ENCODE measurements at regions not wholly inside any gene's neighbourhood (a gene's known extent, or its start where the extent isn't known, plus 50 kb on each side); places are given as distances from the start of the nearest gene placed in this dataset.
"Not testable (repeated sequence)": the region's sequence is repeated elsewhere in the genome, so short reads cannot be mapped to it uniquely, and the experiment has no call there.

GRCh38 chr10:35848412-35848811 lies 206.3 kb upstream of the FZD8 start:
- no peak for DNase-seq (ENCODE audit: low read depth in 4 of 4, low spot score in 3 of 4)

- DNase-seq (ENCODE audit: low read depth in 4 of 4, low spot score in 3 of 4), result no peak
These were observed 202.6 kb upstream of the FZD8 start for GRCh38 chr10:35844686-35845085.

GRCh38 chr10:35843524-35844181 lies 201.6 kb upstream of the FZD8 start:
- DNase-seq (ENCODE audit: low read depth in 4 of 4, low spot score in 3 of 4), result no peak

DNA sequence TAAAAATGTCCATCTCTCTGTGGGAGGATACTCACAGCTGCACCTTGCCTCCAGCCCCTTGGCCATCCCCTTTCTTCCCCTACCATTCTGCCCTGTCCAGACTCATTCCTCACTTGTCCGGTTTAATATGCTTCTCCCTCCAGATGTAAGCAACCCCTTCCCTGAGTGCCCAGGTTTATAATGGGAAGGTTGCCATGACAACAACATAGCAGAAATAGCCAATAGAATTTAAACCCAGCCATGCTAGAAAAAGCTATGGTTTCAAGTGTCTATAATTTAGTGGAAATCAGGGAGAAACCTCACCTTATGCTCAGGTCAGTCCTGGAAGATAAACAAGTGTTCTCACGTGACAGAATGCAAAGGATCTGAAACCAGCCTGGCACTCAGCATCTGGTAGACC lies 196.0 kb upstream of the FZD8 start:
- DNase-seq (ENCODE audit: low read depth in 4 of 4, low spot score in 3 of 4), result no peak

- DNase-seq (ENCODE audit: low read depth in 4 of 4, low spot score in 3 of 4), result no peak
These were observed 193.4 kb upstream of the FZD8 start for GRCh38 chr10:35835545-35835944.

DNA sequence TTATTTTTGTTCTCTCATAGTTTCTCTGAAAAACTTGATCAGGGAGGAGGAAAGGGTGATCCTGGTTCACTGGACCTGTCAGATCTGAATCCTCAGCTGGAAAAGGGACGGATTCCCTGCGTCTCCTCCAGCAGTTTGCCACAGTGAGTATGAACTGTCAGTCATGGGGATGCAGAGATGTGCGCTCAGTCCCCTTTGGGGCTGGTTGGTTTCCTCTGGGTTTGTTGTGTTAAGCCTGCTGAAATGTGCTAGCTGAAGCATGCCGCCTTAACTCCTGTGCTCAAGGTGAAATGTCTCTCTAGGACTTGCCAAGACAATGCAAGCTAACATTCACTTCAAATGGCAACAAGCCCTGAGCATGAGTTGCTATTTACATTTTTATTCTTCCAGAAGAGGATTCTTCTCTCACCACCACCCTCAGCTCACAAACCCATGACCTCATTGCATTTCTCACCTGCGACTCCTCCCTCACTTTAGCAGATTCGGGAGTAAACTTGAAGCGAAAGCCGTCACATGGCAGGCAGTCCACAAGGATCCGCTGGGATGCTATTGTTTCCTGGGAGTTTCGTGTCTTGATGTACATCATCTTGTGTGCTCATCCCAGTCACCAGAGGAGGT lies 192.9 kb upstream of the FZD8 start:
- DNase-seq (ENCODE audit: low read depth in 4 of 4, low spot score in 3 of 4), result no peak

DNA sequence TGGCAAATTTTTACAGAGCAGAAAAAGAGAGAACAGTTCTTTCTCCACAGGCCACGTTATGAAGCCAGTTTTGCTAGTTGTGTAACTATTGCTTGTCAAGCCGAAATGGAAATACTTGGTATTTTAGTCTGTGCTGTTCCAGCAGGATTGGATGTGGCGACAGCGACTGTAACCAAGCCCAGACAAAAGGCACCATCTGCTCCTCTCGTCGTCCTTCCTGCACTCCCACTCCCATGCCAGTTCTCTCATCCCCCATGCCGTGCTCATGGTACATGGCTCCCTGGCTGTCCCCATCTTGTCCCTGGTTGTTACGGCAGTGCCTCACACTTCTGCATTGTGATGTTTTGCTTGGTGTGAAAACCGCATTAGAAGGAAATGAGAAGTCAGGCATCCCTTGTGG lies 185.7 kb upstream of the FZD8 start:
- DNase-seq (ENCODE audit: low read depth in 4 of 4, low spot score in 3 of 4), result no peak

- DNase-seq (ENCODE audit: low read depth in 4 of 4, low spot score in 3 of 4), result no peak
These were observed 182.6 kb upstream of the FZD8 start for GRCh38 chr10:35824704-35825103.

DNA sequence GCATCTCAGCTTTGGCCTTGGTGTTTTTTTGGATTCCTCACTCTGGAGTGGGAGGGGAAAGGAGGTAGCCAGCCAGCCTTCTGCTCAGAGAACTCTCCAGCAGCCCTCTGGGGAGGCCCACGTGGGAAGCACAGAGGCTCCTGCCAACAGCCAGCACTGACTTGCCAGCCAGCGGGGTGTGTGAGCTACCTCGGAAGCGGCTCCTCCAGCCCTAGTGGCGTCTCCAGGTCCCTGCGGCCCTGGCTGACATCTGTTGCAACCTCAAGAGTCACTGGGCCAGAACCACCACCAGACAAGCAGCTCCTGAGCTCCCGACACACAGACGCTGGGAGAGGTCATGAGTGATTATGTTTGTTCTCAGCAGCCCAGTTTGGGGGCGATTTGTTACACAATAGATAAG lies 180.2 kb upstream of the FZD8 start:
- DNase-seq (ENCODE audit: low read depth in 4 of 4, low spot score in 3 of 4), result no peak

GRCh38 chr10:35821339-35821911 lies 179.3 kb upstream of the FZD8 start:
- DNase-seq (ENCODE audit: low read depth in 4 of 4, low spot score in 3 of 4), result peak in 1 of 4 donors; percentile 48

- no peak for DNase-seq (ENCODE audit: low read depth in 4 of 4, low spot score in 3 of 4)
These were observed 177.6 kb upstream of the FZD8 start for GRCh38 chr10:35819736-35820135.

DNA sequence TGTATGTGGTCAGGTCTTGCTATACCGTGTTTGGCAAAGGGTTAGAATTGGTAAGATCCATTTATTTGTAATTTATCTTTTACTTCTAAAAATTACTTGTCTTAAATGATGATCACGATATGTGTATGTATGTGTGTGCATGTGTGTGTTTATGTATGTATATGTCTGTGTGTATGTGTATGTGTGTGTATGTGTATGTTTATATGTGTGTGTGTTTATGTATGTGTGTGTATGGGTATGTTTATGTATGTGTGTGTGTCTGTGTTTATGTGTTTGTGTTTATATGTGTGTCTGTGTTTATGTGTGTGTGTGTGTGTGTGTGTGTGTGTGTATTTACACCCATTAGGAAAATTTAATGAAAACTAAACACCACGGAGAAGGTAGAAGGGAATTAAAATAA lies 176.9 kb upstream of the FZD8 start:
- DNase-seq (ENCODE audit: low read depth in 4 of 4, low spot score in 3 of 4), result no peak

GRCh38 chr10:35817109-35817508 lies 175.0 kb upstream of the FZD8 start:
- not testable (repeated sequence) for DNase-seq (ENCODE audit: low read depth in 4 of 4, low spot score in 3 of 4)

DNA sequence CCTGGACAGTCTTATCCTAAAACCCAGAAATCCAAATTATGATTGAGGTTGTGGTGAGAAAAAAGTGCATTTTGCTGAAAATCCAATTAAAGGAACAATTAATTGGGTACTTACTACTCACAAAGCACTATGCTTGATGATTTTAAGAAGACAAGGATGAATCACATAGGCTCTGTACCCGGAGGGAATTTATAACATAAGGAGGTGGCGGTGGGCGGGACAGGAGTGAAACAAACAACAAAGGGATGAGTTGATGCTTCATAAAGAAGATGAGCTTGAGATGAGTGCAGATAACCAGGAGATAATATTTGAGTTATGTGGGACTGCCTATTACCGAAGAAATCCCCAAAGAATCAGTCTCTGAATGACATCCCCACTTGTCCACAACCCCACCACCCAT lies 171.1 kb upstream of the FZD8 start:
- no peak for DNase-seq (ENCODE audit: low read depth in 4 of 4, low spot score in 3 of 4)

DNA sequence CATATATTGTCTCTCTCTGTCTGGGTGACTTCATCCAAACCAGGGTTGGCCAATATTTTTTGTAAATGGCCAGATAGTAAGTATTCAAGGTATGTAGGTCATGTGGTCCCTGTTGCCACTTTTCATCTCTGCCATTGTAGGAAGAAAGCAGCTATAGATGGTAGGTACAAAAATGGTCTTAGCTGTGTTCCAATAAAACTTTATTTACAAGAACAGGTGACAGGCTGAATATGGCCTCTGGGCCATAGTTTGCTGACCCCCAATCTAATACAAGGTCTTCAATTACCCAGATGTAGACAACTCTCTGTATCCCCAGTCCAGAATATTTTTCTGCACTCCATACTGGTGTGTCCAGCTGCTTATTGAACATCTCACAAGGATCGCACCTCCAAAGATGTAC lies 166.2 kb upstream of the FZD8 start:
- DNase-seq (ENCODE audit: low read depth in 4 of 4, low spot score in 3 of 4), result no peak

GRCh38 chr10:35803046-35803445 lies 160.9 kb upstream of the FZD8 start:
- no peak for DNase-seq (ENCODE audit: low read depth in 4 of 4, low spot score in 3 of 4)

DNA sequence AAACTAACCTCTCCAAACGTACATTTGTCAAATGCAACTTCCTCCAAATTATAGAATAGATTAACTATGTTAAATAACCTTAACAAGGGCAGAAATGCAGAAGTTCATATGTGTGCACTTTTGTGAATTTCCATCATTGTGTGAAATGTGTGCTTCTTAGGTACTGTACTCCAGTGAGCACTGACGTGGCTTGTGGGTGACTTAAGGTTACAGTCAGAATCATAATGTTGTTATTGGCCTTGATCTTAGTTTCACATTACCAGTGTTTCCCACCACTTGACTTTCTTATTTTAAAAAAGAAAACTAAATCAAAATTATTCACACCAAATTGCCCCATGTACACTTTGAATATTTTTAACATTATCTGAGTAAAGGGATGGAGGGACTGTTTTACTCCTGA lies 155.1 kb upstream of the FZD8 start:
- DNase-seq (ENCODE audit: low read depth in 4 of 4, low spot score in 3 of 4), result no peak

- DNase-seq (ENCODE audit: low read depth in 4 of 4, low spot score in 3 of 4), result no peak
These were observed 153.2 kb upstream of the FZD8 start for GRCh38 chr10:35795131-35795824.

- DNase-seq (ENCODE audit: low read depth in 4 of 4, low spot score in 3 of 4), result no peak
These were observed 152.6 kb upstream of the FZD8 start for GRCh38 chr10:35794703-35795102.

- no peak for DNase-seq (ENCODE audit: low read depth in 4 of 4, low spot score in 3 of 4)
These were observed 150.2 kb upstream of the FZD8 start for GRCh38 chr10:35792291-35792690.

DNA sequence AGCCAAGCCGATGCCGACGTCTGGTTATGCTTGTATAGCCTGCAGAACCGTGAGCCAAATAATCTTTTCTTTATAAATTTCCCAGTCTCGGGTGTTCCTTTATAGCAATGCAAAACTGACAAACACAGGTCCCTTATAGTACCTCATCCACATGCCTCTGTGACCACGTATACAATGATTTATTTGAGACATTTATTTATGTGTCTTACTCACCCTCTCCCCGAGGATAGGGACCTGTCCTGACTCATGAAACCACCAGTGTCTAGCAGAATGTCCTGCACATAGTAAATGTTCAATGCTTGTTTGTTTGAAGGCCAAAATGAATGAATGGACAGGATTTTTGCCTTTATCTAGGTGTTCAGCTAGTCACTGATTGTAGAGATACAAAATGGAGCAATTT lies 147.9 kb upstream of the FZD8 start:
- DNase-seq (ENCODE audit: low read depth in 4 of 4, low spot score in 3 of 4), result no peak

DNA sequence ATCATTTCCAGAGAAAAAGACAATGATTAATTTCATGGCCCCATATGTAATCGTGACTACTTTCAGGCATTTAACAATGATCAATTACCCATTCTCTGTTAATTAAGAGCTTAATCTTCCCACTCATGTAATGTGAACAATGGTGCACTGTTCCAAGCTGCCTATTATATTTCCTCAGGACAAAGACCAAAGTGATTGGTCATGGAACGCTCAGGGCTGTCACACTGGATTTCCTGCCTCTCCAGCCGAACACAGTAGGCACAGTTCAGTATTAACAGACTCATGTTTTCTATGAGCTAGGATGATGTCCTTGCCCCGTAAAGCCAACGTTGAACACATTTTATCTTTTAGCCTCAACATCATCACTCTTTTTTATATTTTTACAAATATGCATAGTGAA lies 142.7 kb upstream of the FZD8 start:
- DNase-seq (ENCODE audit: low read depth in 4 of 4, low spot score in 3 of 4), result no peak
